Right atrium auricular region (tissue), 2 donors: ENCODE measurements at regions not wholly inside any gene's neighbourhood (a gene's known extent, or its start where the extent isn't known, plus 50 kb on each side); places are given as distances from the start of the nearest gene placed in this dataset.

ENCODE experiments used
- DNase-seq: peaks from one replicate; pipeline ENCODE4 v3.0.0-alpha.2; 2019; ENCODE audit warnings: low spot score
- H3K27ac ChIP-seq, 2 donors: fragments of 200-600 bp; sonication (generic); 1 replicate in 1 of 2; 2 replicates in 1 of 2; pipeline ENCODE4 v1.5.1; 2016 to 2019
- H3K27me3 ChIP-seq, 2 donors: fragments of 200-600 bp; sonication (generic); one replicate each; pipeline versions ENCODE4 v1.5.1 to v1.6.0; 2017 to 2019
- H3K36me3 ChIP-seq: fragments of 200-600 bp; sonication (generic); one replicate; pipeline ENCODE4 v1.5.1; 2016
- H3K4me1 ChIP-seq, 2 donors: fragments of 200-600 bp; sonication (generic); one replicate each; pipeline versions ENCODE4 v1.5.1 to v1.6.0; 2017 to 2019
- H3K4me3 ChIP-seq, 2 donors: fragments of 200-600 bp; sonication (generic); 1 replicate in 1 of 2; 2 replicates in 1 of 2; pipeline ENCODE4 v1.5.1; 2017 to 2019; ENCODE audit warnings: mild to moderate bottlenecking in 1 of 2, moderate library complexity in 1 of 2
- H3K9me3 ChIP-seq, 2 donors: fragments of 200-600 bp; sonication (generic); one replicate each; pipeline ENCODE4 v1.5.1; 2019
- TF ChIP-seq, protein P1 (sequence below), 2 donors: fragments of 200-600 bp; sonication (generic); IDR thresholded peaks; one replicate each; pipeline ENCODE4 v1.5.1; 2019; ENCODE audit warnings: antibody characterized with exemption in 2 of 2

DNA sequence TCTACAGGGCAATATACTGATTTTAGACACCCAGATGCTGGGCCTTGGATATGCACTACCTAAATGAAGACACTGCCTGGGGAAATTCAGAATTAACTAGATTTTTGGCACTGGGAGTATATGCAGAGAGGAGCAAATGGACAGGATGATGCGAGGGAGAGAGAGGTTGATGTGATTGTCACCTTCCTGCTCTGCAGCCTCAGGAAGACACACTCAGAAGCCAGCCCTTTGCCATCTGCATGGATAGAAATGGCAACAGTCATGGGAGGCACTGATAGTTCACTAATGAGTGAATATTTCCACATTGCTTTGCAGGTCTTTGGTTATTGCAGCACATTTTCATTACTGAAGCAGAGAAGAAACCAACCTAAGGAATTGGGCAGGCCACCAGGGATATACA is 397.2 kb upstream of the NFE2L3 start:
- Histone ChIP-seq H3K9me3 (no peaks in the 10 kb centered on the region), H3K27ac (peak overlapping the region; percentile 18 to 66), H3K4me1 (peaks cover 0 to 32% of the 10 kb centered on the region in 2 donors), H3K27me3 (no peaks in the 10 kb centered on the region), H3K4me3 (no peak overlapping the region), H3K36me3 (no peaks in the 10 kb centered on the region)
- DNase-seq = no peak
- TF ChIP-seq, protein P1, sequence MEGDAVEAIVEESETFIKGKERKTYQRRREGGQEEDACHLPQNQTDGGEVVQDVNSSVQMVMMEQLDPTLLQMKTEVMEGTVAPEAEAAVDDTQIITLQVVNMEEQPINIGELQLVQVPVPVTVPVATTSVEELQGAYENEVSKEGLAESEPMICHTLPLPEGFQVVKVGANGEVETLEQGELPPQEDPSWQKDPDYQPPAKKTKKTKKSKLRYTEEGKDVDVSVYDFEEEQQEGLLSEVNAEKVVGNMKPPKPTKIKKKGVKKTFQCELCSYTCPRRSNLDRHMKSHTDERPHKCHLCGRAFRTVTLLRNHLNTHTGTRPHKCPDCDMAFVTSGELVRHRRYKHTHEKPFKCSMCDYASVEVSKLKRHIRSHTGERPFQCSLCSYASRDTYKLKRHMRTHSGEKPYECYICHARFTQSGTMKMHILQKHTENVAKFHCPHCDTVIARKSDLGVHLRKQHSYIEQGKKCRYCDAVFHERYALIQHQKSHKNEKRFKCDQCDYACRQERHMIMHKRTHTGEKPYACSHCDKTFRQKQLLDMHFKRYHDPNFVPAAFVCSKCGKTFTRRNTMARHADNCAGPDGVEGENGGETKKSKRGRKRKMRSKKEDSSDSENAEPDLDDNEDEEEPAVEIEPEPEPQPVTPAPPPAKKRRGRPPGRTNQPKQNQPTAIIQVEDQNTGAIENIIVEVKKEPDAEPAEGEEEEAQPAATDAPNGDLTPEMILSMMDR (IDR thresholded peaks at IDR 0.05) = no peak

- TF ChIP-seq, protein P1 (IDR thresholded peaks at IDR 0.05) = no peak
- peaks cover 0 to 26% of the 10 kb centered on the region in 2 donors for H3K4me1 ChIP-seq
- H3K9me3 ChIP-seq = no peaks in the 10 kb centered on the region
- H3K36me3 ChIP-seq = no peaks in the 10 kb centered on the region
- no peaks in the 10 kb centered on the region for H3K27me3 ChIP-seq
- H3K27ac ChIP-seq = no peak overlapping the region
- H3K4me3 ChIP-seq = no peak overlapping the region
- DNase-seq = no peak
Measured at GRCh38 chr7:25756601-25757000, 395.4 kb upstream of the NFE2L3 start.

- TF ChIP-seq, protein P1 (IDR thresholded peaks at IDR 0.05) = no peak
- H3K36me3 ChIP-seq = no peaks in the 10 kb centered on the region
- no peak for DNase-seq
- H3K4me3 ChIP-seq = no peak overlapping the region
- H3K27ac ChIP-seq = no peak overlapping the region
- no peaks in the 10 kb centered on the region for H3K27me3 ChIP-seq
- H3K9me3 ChIP-seq = no peaks in the 10 kb centered on the region
- peaks cover 0 to 9% of the 10 kb centered on the region in 2 donors for H3K4me1 ChIP-seq
Measured at GRCh38 chr7:25758559-25758958, 393.4 kb upstream of the NFE2L3 start.

- Histone ChIP-seq H3K27ac (no peak overlapping the region), H3K36me3 (no peaks in the 10 kb centered on the region), H3K27me3 (no peaks in the 10 kb centered on the region), H3K9me3 (no peaks in the 10 kb centered on the region), H3K4me3 (no peak overlapping the region), H3K4me1 (peaks cover 0 to 3% of the 10 kb centered on the region in 2 donors)
- no peak for DNase-seq
- TF ChIP-seq, protein P1 (IDR thresholded peaks at IDR 0.05) = no peak
Measured at GRCh38 chr7:25759286-25759685, 392.7 kb upstream of the NFE2L3 start.

DNA sequence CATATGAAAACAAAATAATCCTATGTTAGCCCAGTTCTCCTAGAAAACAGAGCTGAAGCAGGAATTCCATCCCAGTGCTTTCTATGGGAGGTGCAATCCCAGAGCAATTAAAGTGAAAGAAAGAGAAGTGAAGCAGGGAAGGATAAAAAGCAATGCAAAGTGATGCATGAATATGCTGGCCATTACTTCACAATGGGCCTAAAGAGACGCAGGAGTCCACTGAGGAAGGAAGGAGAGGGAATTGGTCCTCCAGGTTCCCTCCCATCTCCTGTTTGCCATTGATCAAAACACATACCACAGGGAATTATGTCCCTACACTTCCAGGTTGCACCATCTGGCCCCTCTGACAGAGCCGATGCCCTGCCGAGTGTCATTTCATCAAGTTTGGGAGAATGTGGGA is 392.2 kb upstream of the NFE2L3 start:
- H3K4me1 ChIP-seq = no peaks in the 10 kb centered on the region
- no peaks in the 10 kb centered on the region for H3K36me3 ChIP-seq
- DNase-seq = no peak
- TF ChIP-seq, protein P1 (IDR thresholded peaks at IDR 0.05) = no peak
- H3K27ac ChIP-seq = no peak overlapping the region
- H3K4me3 ChIP-seq = no peak overlapping the region
- no peaks in the 10 kb centered on the region for H3K27me3 ChIP-seq
- H3K9me3 ChIP-seq = no peaks in the 10 kb centered on the region
